Neural crest cell (in vitro differentiated cells): ENCODE measurements at regions not wholly inside any gene's neighbourhood (a gene's known extent, or its start where the extent isn't known, plus 50 kb on each side); places are given as distances from the start of the nearest gene placed in this dataset.
A peak's percentile ranks its signal among the peaks of the same experiment; 100 is the strongest.

Experiments
- DNase-seq: peaks from one replicate; pipeline ENCODE4 v3.0.0; 2021; ENCODE audit warnings: low read depth, mixed read lengths, low spot score
- H3K27ac Mint-ChIP-seq: one replicate; pipeline ENCODE4 v1.8.0; 2021; ENCODE audit warnings: mild to moderate bottlenecking, mixed read lengths; ENCODE audit not compliant: unreplicated experiment
- H3K27me3 Mint-ChIP-seq: 2 replicates; pipeline ENCODE4 v1.8.0; 2021; ENCODE audit warnings: low read depth, mild to moderate bottlenecking, mixed read lengths
- H3K36me3 Mint-ChIP-seq: 2 replicates; pipeline ENCODE4 v1.8.0; 2021; ENCODE audit warnings: low read depth, mild to moderate bottlenecking, mixed read lengths
- H3K4me1 Mint-ChIP-seq: 2 replicates; pipeline ENCODE4 v1.8.0; 2021; ENCODE audit warnings: mixed read lengths
- H3K4me3 Mint-ChIP-seq: one replicate; pipeline ENCODE4 v1.8.0; 2021; ENCODE audit warnings: mild to moderate bottlenecking, mixed read lengths
- H3K9me3 Mint-ChIP-seq: 2 replicates; pipeline ENCODE4 v1.8.0; 2021; ENCODE audit warnings: mixed read lengths
- TF ChIP-seq, protein P1 (sequence below): fragments of 200-600 bp; sonication (generic); conservative IDR thresholded peaks from 2 replicates; pipeline ENCODE4 v1.5.0; 2021; ENCODE audit warnings: antibody characterized with exemption, mild to moderate bottlenecking

GRCh38 chrX:79557212-79557611 lies 190.1 kb upstream of the ITM2A start:
- Mint-ChIP-seq H3K27ac (no peak overlapping the region), H3K36me3 (no peaks in the 10 kb centered on the region), H3K9me3 (peaks cover 2% of the 10 kb centered on the region), H3K4me3 (no peak overlapping the region), H3K4me1 (no peaks in the 10 kb centered on the region), H3K27me3 (peaks cover 2% of the 10 kb centered on the region)
- TF ChIP-seq, protein P1, sequence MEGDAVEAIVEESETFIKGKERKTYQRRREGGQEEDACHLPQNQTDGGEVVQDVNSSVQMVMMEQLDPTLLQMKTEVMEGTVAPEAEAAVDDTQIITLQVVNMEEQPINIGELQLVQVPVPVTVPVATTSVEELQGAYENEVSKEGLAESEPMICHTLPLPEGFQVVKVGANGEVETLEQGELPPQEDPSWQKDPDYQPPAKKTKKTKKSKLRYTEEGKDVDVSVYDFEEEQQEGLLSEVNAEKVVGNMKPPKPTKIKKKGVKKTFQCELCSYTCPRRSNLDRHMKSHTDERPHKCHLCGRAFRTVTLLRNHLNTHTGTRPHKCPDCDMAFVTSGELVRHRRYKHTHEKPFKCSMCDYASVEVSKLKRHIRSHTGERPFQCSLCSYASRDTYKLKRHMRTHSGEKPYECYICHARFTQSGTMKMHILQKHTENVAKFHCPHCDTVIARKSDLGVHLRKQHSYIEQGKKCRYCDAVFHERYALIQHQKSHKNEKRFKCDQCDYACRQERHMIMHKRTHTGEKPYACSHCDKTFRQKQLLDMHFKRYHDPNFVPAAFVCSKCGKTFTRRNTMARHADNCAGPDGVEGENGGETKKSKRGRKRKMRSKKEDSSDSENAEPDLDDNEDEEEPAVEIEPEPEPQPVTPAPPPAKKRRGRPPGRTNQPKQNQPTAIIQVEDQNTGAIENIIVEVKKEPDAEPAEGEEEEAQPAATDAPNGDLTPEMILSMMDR = no peak
- no peak for DNase-seq

GRCh38 chrX:79556800-79557199 lies 189.7 kb upstream of the ITM2A start:
- Mint-ChIP-seq H3K27ac (no peak overlapping the region), H3K27me3 (peaks cover 2% of the 10 kb centered on the region)
- TF ChIP-seq, protein P1 = no peak

DNA sequence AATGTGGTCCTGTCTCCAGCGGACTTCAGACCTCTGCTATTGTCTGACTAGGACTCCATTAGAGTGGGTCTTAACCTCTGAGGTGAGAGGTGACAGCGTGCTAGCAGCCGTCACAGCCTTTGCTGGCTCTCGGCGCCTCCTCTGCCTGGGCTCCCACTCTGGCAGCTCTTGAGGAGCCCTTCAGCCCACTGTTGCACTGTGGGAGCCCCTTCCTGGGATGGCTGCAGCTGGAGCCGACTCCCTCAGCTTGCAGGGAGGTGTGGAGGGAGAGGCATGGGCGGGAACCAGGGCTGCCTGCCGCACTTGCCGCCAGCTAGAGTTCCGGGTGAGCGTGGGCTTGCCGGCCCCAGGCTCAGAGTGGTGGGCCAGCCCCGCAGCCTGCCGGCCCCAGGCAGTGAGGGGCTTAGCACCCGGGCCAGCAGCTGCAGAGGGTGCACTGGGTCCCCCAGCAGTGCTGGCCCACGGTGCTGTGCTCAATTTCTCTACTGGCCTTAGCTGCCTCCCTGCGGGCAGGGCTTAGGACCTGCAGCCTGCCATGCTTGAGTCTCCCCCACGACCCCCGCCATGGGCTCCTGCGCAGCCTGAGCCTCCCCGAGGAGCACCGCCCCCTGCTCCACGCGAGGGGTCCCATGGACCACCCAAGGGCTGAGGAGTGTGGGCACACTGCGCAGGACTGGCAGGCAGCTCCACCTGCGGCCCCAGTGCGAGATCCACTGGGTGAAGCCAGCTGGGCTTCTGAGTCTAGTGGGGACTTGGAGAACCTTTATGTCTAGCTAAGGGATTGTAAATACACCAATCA lies 163.4 kb upstream of the ITM2A start:
- Mint-ChIP-seq H3K9me3 (peaks cover 10% of the 10 kb centered on the region), H3K27ac (no peak overlapping the region), H3K4me1 (no peaks in the 10 kb centered on the region), H3K4me3 (no peak overlapping the region), H3K36me3 (peaks cover 2% of the 10 kb centered on the region), H3K27me3 (no peaks in the 10 kb centered on the region)
- TF ChIP-seq, protein P1 = no peak
- DNase-seq = no peak

More at GRCh38 chrX:79556800-79557199, 189.7 kb upstream of the ITM2A start:
- Mint-ChIP-seq H3K4me3 (no peak overlapping the region), H3K4me1 (no peaks in the 10 kb centered on the region), H3K9me3 (peaks cover 2% of the 10 kb centered on the region), H3K36me3 (no peaks in the 10 kb centered on the region)
- DNase-seq = no peak

- no peaks in the 10 kb centered on the region for H3K4me1 Mint-ChIP-seq
- TF ChIP-seq, protein P1 = peak; percentile 32
- no peaks in the 10 kb centered on the region for H3K27me3 Mint-ChIP-seq
- H3K4me3 Mint-ChIP-seq = no peak overlapping the region
- H3K9me3 Mint-ChIP-seq = peaks cover 24% of the 10 kb centered on the region
- peaks cover 4% of the 10 kb centered on the region for H3K36me3 Mint-ChIP-seq
- no peak for DNase-seq
- H3K27ac Mint-ChIP-seq = no peak overlapping the region
Observed at GRCh38 chrX:79524642-79525041, 157.5 kb upstream of the ITM2A start.

DNA sequence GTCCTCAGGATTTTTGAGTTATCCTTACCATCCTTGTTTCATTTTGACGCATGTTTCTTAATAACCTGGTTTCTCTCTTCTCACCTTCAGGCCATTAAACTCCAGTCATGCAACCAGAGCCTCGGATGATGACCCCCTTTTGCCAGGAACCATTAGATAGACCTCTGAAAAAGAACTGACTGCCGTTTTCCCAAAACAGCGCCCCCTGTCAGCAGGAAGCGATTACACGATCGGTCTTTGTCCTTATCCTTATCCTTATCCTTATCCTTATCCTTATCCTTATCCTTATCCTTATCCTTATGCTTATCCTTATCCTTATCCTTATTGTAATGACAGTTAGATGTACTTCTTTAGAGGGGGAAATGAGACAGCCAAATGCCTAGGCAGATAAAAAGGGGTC lies 148.4 kb upstream of the ITM2A start:
- TF ChIP-seq, protein P1 = no peak
- H3K9me3 Mint-ChIP-seq = no peaks in the 10 kb centered on the region

More for the DNA sequence above, 148.4 kb upstream of the ITM2A start:
- Mint-ChIP-seq H3K27me3 (no peaks in the 10 kb centered on the region), H3K4me3 (no peak overlapping the region), H3K27ac (no peak overlapping the region), H3K36me3 (no peaks in the 10 kb centered on the region), H3K4me1 (no peaks in the 10 kb centered on the region)
- no peak for DNase-seq
